Thymus (tissue), 11 donors: ENCODE measurements at regions not wholly inside any gene's neighbourhood (a gene's known extent, or its start where the extent isn't known, plus 50 kb on each side); places are given as distances from the start of the nearest gene placed in this dataset.

Source experiments
- DNase-seq, 9 donors: peaks; one replicate each; pipeline ENCODE4 v3.0.0-alpha.2; 2013; ENCODE audit warnings: low spot score in 9 of 9, low read depth in 6 of 9, missing footprints in 1 of 9
- H3K27ac ChIP-seq, 2 donors: one replicate each; pipeline ENCODE4 v1.5.1; 2013; ENCODE audit warnings: control low read depth in 1 of 2, low read depth in 1 of 2, low read length in 1 of 2, mild to moderate bottlenecking in 1 of 2, moderate library complexity in 1 of 2
- H3K27me3 ChIP-seq, 2 donors: one replicate each; pipeline ENCODE4 v1.5.1; 2013; ENCODE audit warnings: low read length in 1 of 2; ENCODE audit not compliant: control insufficient read depth in 2 of 2, insufficient read depth in 1 of 2
- H3K36me3 ChIP-seq, 2 donors: one replicate each; pipeline ENCODE4 v1.5.1; 2013; ENCODE audit warnings: low read length in 1 of 2, mild to moderate bottlenecking in 1 of 2, moderate library complexity in 1 of 2; ENCODE audit not compliant: control insufficient read depth in 2 of 2, insufficient read depth in 2 of 2
- H3K4me1 ChIP-seq, 2 donors: one replicate each; pipeline ENCODE4 v1.5.1; 2013; ENCODE audit warnings: low read length in 2 of 2; ENCODE audit not compliant: control insufficient read depth in 2 of 2, insufficient read depth in 2 of 2
- H3K4me3 ChIP-seq, 2 donors: one replicate each; pipeline ENCODE4 v1.5.1; 2013; ENCODE audit warnings: low read length in 2 of 2, control low read depth in 1 of 2, mild to moderate bottlenecking in 1 of 2
- H3K9me3 ChIP-seq, 2 donors: one replicate each; pipeline ENCODE4 v1.5.1; 2013; ENCODE audit warnings: low read length in 1 of 2, mild to moderate bottlenecking in 1 of 2; ENCODE audit not compliant: control insufficient read depth in 2 of 2, insufficient read depth in 1 of 2
- WGBS: extraction: QIAGEN DNeasy Blood & Tissue Kit; methylation state at CpG from one replicate; pipeline ENCODE4 v1.1.7; 2013; 5-methylcytosine and 5-hydroxymethylcytosine counted together
- donor health status: healthy.

DNA sequence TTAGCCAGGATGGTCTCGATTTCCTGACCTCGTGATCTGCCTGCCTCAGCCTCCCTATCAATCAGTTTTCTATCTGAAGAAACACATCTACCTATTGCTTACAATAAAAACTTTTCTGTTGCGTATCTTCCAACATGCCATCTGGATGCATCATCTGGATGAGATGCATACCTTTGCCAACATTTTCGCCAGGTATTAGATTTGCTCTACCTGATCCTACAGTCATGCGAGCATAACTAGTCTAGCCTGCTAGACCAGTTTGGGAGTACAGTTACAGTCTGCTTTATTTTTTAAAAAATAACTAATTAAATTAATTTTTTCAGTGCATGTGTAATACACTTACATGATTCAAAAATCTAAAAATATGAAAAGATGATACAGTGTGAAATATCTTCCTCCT lies 334.0 kb upstream of the MEX3C start:
- Histone ChIP-seq H3K4me3 (no peak overlapping the region), H3K4me1 (no peaks in the 10 kb centered on the region), H3K27ac (no peak overlapping the region), H3K36me3 (no peaks in the 10 kb centered on the region), H3K9me3 (no peaks in the 10 kb centered on the region), H3K27me3 (no peaks in the 10 kb centered on the region)
- no peak for DNase-seq
- WGBS, result 95% methylated on average over 5 of the region's 5 CpGs

DNA sequence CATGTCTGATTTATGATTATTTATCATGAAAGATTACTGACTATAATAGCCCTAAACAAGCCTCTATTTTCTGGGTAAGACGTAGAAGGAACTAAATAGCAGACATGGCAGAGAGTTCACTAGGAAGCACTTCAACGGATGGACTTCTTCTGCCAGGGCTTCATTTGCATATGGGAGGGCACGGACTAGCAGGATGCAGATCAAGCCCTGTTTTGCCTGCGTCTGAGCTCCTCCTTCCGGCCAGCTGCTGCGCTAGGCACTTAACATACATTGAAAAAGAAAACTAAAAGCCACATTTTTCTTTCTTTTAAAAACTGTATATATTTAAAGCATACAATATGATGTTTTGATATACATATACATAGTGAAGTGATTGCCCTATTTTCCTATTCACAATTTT lies 340.0 kb upstream of the MEX3C start:
- 8% methylated on average over 6 of the region's 6 CpGs for WGBS
- H3K4me1 ChIP-seq, result no peaks in the 10 kb centered on the region
- DNase-seq, result peak in 1 of 9 donors; percentile 0

GRCh38 chr18:51540562-51540961 lies 343.1 kb upstream of the MEX3C start:
- 99% methylated on average over 1 of the region's 1 CpG for WGBS
- H3K27me3 ChIP-seq, result no peaks in the 10 kb centered on the region
- H3K36me3 ChIP-seq, result no peaks in the 10 kb centered on the region
- no peak overlapping the region for H3K4me3 ChIP-seq
- H3K4me1 ChIP-seq, result no peaks in the 10 kb centered on the region
- DNase-seq, result no peak
- no peak overlapping the region for H3K27ac ChIP-seq
- no peaks in the 10 kb centered on the region for H3K9me3 ChIP-seq

More for the DNA sequence above, 340.0 kb upstream of the MEX3C start:
- Histone ChIP-seq H3K9me3 (no peaks in the 10 kb centered on the region), H3K27me3 (no peaks in the 10 kb centered on the region), H3K27ac (no peak overlapping the region), H3K4me3 (no peak overlapping the region), H3K36me3 (no peaks in the 10 kb centered on the region)

DNA sequence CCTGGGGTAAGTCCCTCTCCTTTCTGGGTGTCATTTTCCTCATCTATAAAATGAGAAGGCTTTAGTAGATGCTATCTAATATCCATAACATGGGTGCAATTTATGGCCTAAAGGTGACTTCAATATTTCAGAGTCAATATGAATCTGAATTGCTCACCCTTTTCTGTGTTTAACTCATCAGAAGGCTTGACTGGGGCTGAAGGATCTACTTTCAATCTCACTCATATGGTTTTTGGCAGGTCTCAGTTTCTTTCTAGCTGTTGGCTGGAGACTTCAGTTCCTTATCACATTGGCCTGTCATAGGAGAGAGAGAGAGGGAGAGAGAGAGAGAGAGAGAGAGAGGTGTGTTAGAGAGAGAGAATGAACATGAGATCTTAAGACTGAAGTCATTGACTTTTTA lies 343.7 kb upstream of the MEX3C start:
- Histone ChIP-seq H3K4me3 (no peak overlapping the region), H3K9me3 (no peaks in the 10 kb centered on the region), H3K4me1 (no peaks in the 10 kb centered on the region), H3K27ac (no peak overlapping the region), H3K36me3 (no peaks in the 10 kb centered on the region), H3K27me3 (no peaks in the 10 kb centered on the region)
- DNase-seq, result no peak

- no peak for DNase-seq
- WGBS, result 72% methylated on average over 1 of the region's 1 CpG
Measured at GRCh38 chr18:51543658-51544155, 346.2 kb upstream of the MEX3C start.

GRCh38 chr18:51545446-51545845 lies 348.0 kb upstream of the MEX3C start:
- H3K9me3 ChIP-seq, result no peaks in the 10 kb centered on the region
- no peak overlapping the region for H3K4me3 ChIP-seq
- H3K27me3 ChIP-seq, result no peaks in the 10 kb centered on the region
- no peaks in the 10 kb centered on the region for H3K36me3 ChIP-seq
- H3K27ac ChIP-seq, result no peak overlapping the region
- no peak for DNase-seq
- WGBS, result 93% methylated on average over 4 of the region's 4 CpGs
- no peaks in the 10 kb centered on the region for H3K4me1 ChIP-seq

More at GRCh38 chr18:51543658-51544155, 346.2 kb upstream of the MEX3C start:
- Histone ChIP-seq H3K9me3 (no peaks in the 10 kb centered on the region), H3K27me3 (no peaks in the 10 kb centered on the region), H3K36me3 (no peaks in the 10 kb centered on the region), H3K27ac (no peak overlapping the region), H3K4me1 (no peaks in the 10 kb centered on the region), H3K4me3 (no peak overlapping the region)

GRCh38 chr18:51559198-51559901 lies 361.9 kb upstream of the MEX3C start:
- Histone ChIP-seq H3K27me3 (no peaks in the 10 kb centered on the region), H3K27ac (no peak overlapping the region), H3K9me3 (no peaks in the 10 kb centered on the region), H3K36me3 (no peaks in the 10 kb centered on the region), H3K4me3 (no peak overlapping the region), H3K4me1 (peaks cover 0 to 2% of the 10 kb centered on the region in 2 donors)
- 87% methylated on average over 2 of the region's 2 CpGs for WGBS
- DNase-seq, result no peak

DNA sequence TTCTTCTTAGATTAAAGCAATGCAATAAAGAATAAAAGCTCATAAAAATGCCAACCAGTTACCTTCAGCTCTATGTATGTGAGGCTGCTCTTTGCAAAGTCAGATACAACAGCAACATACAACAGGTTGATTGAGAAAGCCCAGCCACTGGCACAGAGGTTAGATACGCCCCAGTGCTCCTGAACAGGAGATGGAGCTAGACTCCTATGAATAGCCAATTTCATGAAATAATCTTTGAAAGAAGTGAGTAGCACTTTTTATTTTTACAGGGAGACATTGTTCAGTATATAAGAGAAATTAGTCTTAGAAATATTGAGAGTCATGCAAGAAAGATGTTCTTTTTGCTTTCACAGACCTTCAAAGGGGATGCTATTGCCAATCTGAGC lies 362.4 kb upstream of the MEX3C start:
- no peaks in the 10 kb centered on the region for H3K27me3 ChIP-seq
- H3K4me1 ChIP-seq, result peaks cover 0 to 2% of the 10 kb centered on the region in 2 donors
- WGBS, result 92% methylated on average over 1 of the region's 1 CpG
- H3K4me3 ChIP-seq, result no peak overlapping the region
- H3K36me3 ChIP-seq, result no peaks in the 10 kb centered on the region
- no peak overlapping the region for H3K27ac ChIP-seq
- H3K9me3 ChIP-seq, result no peaks in the 10 kb centered on the region
- no peak for DNase-seq

DNA sequence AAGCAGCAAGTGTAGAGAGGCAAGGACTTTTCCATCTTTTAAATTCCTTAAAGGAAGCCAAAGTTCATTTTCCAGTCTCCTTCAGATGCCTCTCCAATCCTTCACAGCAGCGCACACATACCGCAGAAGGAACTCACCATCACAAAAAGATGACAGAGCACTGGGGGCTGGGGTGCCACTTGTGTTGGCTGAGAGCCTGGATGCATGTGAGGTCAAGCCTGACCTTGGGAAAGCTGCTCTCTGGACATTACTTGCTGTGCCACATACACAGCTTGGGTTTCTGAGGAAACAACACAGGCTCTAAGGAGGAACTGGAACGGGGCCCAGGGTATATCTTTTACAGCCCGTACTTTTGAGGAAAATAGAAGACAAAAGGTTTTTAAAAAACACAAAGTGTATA lies 364.3 kb upstream of the MEX3C start:
- Histone ChIP-seq H3K36me3 (no peaks in the 10 kb centered on the region), H3K4me3 (no peak overlapping the region), H3K4me1 (peaks cover 0 to 2% of the 10 kb centered on the region in 2 donors), H3K27me3 (no peaks in the 10 kb centered on the region), H3K27ac (no peak overlapping the region), H3K9me3 (no peaks in the 10 kb centered on the region)
- 84% methylated on average over 4 of the region's 4 CpGs for WGBS
- no peak for DNase-seq
